GM21515 (cell line): ENCODE measurements at regions not wholly inside any gene's neighbourhood (a gene's known extent, or its start where the extent isn't known, plus 50 kb on each side); places are given as distances from the start of the nearest gene placed in this dataset.
"Not testable (repeated sequence)": the region's sequence is repeated elsewhere in the genome, so short reads cannot be mapped to it uniquely, and the experiment has no call there.

Experiments
- ATAC-seq: cut with Tn5 transposase; IDR thresholded peaks from one replicate; pipeline ENCODE4 v1.9.1; 2021; ENCODE audit not compliant: unreplicated experiment

- ATAC-seq: no peak
These were observed 194.8 kb upstream of the TRPC7 start for GRCh38 chr5:136560126-136560525.

- no peak for ATAC-seq
These were observed 194.3 kb upstream of the TRPC7 start for GRCh38 chr5:136559651-136560050.

GRCh38 chr5:136547096-136547495 lies 181.8 kb upstream of the TRPC7 start:
- not testable (repeated sequence) for ATAC-seq

GRCh38 chr5:136546441-136546840 lies 181.1 kb upstream of the TRPC7 start:
- not testable (repeated sequence) for ATAC-seq

- not testable (repeated sequence) for ATAC-seq
These were observed 179.7 kb upstream of the TRPC7 start for GRCh38 chr5:136545031-136545430.

- no peak for ATAC-seq
These were observed 173.2 kb upstream of the TRPC7 start for GRCh38 chr5:136538534-136538933.

GRCh38 chr5:136529081-136529480 lies 163.7 kb upstream of the TRPC7 start:
- no peak for ATAC-seq

GRCh38 chr5:136528481-136529030 lies 163.2 kb upstream of the TRPC7 start:
- ATAC-seq: no peak

- no peak for ATAC-seq
These were observed 162.0 kb upstream of the TRPC7 start for GRCh38 chr5:136527311-136527710.

- ATAC-seq: no peak
These were observed 161.4 kb upstream of the TRPC7 start for GRCh38 chr5:136526791-136527190.

- no peak for ATAC-seq
These were observed 160.7 kb upstream of the TRPC7 start for GRCh38 chr5:136526021-136526420.

- ATAC-seq: no peak
These were observed 160.3 kb upstream of the TRPC7 start for GRCh38 chr5:136525597-136525996.

- ATAC-seq: no peak
These were observed 157.0 kb upstream of the TRPC7 start for GRCh38 chr5:136522217-136522956.

GRCh38 chr5:136521696-136522095 lies 156.4 kb upstream of the TRPC7 start:
- no peak for ATAC-seq

GRCh38 chr5:136518814-136519213 lies 153.5 kb upstream of the TRPC7 start:
- no peak for ATAC-seq

GRCh38 chr5:136518174-136518573 lies 152.8 kb upstream of the TRPC7 start:
- ATAC-seq: no peak

- no peak for ATAC-seq
These were observed 152.4 kb upstream of the TRPC7 start for GRCh38 chr5:136517755-136518154.

GRCh38 chr5:136516637-136517036 lies 151.3 kb upstream of the TRPC7 start:
- no peak for ATAC-seq

GRCh38 chr5:136513430-136513829 lies 148.1 kb upstream of the TRPC7 start:
- ATAC-seq: no peak

- no peak for ATAC-seq
These were observed 145.7 kb upstream of the TRPC7 start for GRCh38 chr5:136511046-136511445.

GRCh38 chr5:136510481-136510880 lies 145.1 kb upstream of the TRPC7 start:
- ATAC-seq: no peak

GRCh38 chr5:136506131-136506530 lies 140.8 kb upstream of the TRPC7 start:
- no peak for ATAC-seq

- ATAC-seq: no peak
These were observed 135.8 kb upstream of the TRPC7 start for GRCh38 chr5:136501133-136501532.
